Thyroid gland (tissue), 4 donors: ENCODE measurements at regions not wholly inside any gene's neighbourhood (a gene's known extent, or its start where the extent isn't known, plus 50 kb on each side); places are given as distances from the start of the nearest gene placed in this dataset.

Experiments used
- DNase-seq, 2 donors: peaks; one replicate each; pipeline ENCODE4 v3.0.0-alpha.2; 2019
- H3K27ac ChIP-seq, 3 donors: fragments of 200-600 bp; sonication (generic); 1 replicate in 2 of 3; 2 replicates in 1 of 3; pipeline ENCODE4 v1.5.1; 2016 to 2019; ENCODE audit warnings: mild to moderate bottlenecking in 1 of 3, moderate library complexity in 1 of 3
- H3K27me3 ChIP-seq: fragments of 200-600 bp; sonication (generic); one replicate; pipeline ENCODE4 v1.5.1; 2019
- H3K36me3 ChIP-seq, 2 donors: fragments of 200-600 bp; sonication (generic); one replicate each; pipeline ENCODE4 v1.5.1; 2016 to 2019
- H3K4me1 ChIP-seq, 2 donors: fragments of 200-600 bp; sonication (generic); one replicate each; pipeline ENCODE4 v1.5.1; 2017 to 2019
- H3K4me3 ChIP-seq, 3 donors: fragments of 200-600 bp; sonication (generic); replicated peaks in 1 of 3; 1 replicate in 2 of 3; 2 replicates in 1 of 3; pipeline ENCODE4 v1.5.1; 2016; ENCODE audit warnings: mild to moderate bottlenecking in 1 of 3
- H3K9me3 ChIP-seq: fragments of 200-600 bp; sonication (generic); one replicate; pipeline ENCODE4 v1.5.1; 2017
- CTCF ChIP-seq, 6 experiments: fragments of 200-600 bp in 3 of 6; fragments of 450-650 bp in 3 of 6; sonication (generic) in 3 of 6; IDR thresholded peaks; one replicate each; pipeline ENCODE4 v1.5.1; 2016 to 2019; ENCODE audit warnings: antibody characterized with exemption in 6 of 6, mild to moderate bottlenecking in 2 of 6, inconsistent platforms in 1 of 6, moderate library complexity in 1 of 6
- POLR2A ChIP-seq, 2 donors: fragments of 450-650 bp; IDR thresholded peaks; one replicate each; pipeline ENCODE4 v1.6.1; 2017; ENCODE audit warnings: antibody characterized with exemption in 2 of 2, mild to moderate bottlenecking in 2 of 2, moderate library complexity in 1 of 2
- WGBS, 2 donors: methylation state at CpG; one replicate each; pipeline ENCODE4 v1.1.5; 2017; 5-methylcytosine and 5-hydroxymethylcytosine counted together
- intact Hi-C: fragments of 100-400 bp; cut with DNase I; formaldehyde crosslinking; loops from one replicate; pipeline ENCODE4 v1.15.1; 2023

- no peak for DNase-seq
- no peak overlapping the region for H3K27ac ChIP-seq
- no peak overlapping the region for H3K4me3 ChIP-seq
- H3K27me3 ChIP-seq = no peaks in the 10 kb centered on the region
- no peaks in the 10 kb centered on the region for H3K4me1 ChIP-seq
- intact Hi-C loops = no loop called here
- H3K9me3 ChIP-seq = no peaks in the 10 kb centered on the region
- TF ChIP-seq CTCF (IDR thresholded peaks at IDR 0.05) (no peak), POLR2A (IDR thresholded peaks at IDR 0.05) (no peak)
- no peaks in the 10 kb centered on the region for H3K36me3 ChIP-seq
- 97 to 98% methylated on average over 3 of the region's 3 CpGs for WGBS, 2 donors
Observed at GRCh38 chr11:69994810-69995209, 83.3 kb upstream of the ANO1 start.

GRCh38 chr11:69995697-69996096 lies 82.4 kb upstream of the ANO1 start:
- no peak for DNase-seq
- Histone ChIP-seq H3K27ac (no peak overlapping the region), H3K4me3 (no peak overlapping the region), H3K36me3 (no peaks in the 10 kb centered on the region), H3K9me3 (no peaks in the 10 kb centered on the region), H3K27me3 (no peaks in the 10 kb centered on the region), H3K4me1 (no peaks in the 10 kb centered on the region)
- 91 to 93% methylated on average over 10 of the region's 10 CpGs for WGBS, 2 donors
- intact Hi-C loops = no loop called here
- TF ChIP-seq POLR2A (IDR thresholded peaks at IDR 0.05) (no peak), CTCF (IDR thresholded peaks at IDR 0.05) (no peak)

GRCh38 chr11:69996451-69996850 lies 81.7 kb upstream of the ANO1 start:
- 77 to 85% methylated on average over 1 of the region's 1 CpG for WGBS, 2 donors
- Histone ChIP-seq H3K27me3 (no peaks in the 10 kb centered on the region), H3K9me3 (no peaks in the 10 kb centered on the region), H3K27ac (no peak overlapping the region), H3K4me3 (no peak overlapping the region), H3K4me1 (no peaks in the 10 kb centered on the region), H3K36me3 (no peaks in the 10 kb centered on the region)
- intact Hi-C loops = no loop called here
- DNase-seq = no peak
- TF ChIP-seq CTCF (IDR thresholded peaks at IDR 0.05) (no peak), POLR2A (IDR thresholded peaks at IDR 0.05) (no peak)

- Histone ChIP-seq H3K27ac (no peak overlapping the region), H3K27me3 (no peaks in the 10 kb centered on the region), H3K4me1 (no peaks in the 10 kb centered on the region), H3K4me3 (no peak overlapping the region), H3K9me3 (no peaks in the 10 kb centered on the region), H3K36me3 (no peaks in the 10 kb centered on the region)
- WGBS, 2 donors = 56 to 58% methylated on average over 8 of the region's 8 CpGs
- no peak for DNase-seq
- intact Hi-C loops = no loop called here
- TF ChIP-seq POLR2A (IDR thresholded peaks at IDR 0.05) (no peak), CTCF (IDR thresholded peaks at IDR 0.05) (no peak)
Observed at GRCh38 chr11:69997352-69997751, 80.8 kb upstream of the ANO1 start.

GRCh38 chr11:69999721-70000120 lies 78.4 kb upstream of the ANO1 start:
- no peak for TF ChIP-seq POLR2A (IDR thresholded peaks at IDR 0.05)
- no peak for TF ChIP-seq CTCF (IDR thresholded peaks at IDR 0.05)
- Histone ChIP-seq H3K27ac (no peak overlapping the region), H3K4me3 (no peak overlapping the region), H3K4me1 (no peaks in the 10 kb centered on the region), H3K27me3 (no peaks in the 10 kb centered on the region), H3K36me3 (no peaks in the 10 kb centered on the region), H3K9me3 (no peaks in the 10 kb centered on the region)
- intact Hi-C loops = no loop called here
- 52 to 58% methylated on average over 3 of the region's 3 CpGs for WGBS, 2 donors
- no peak for DNase-seq
